DOHH2 (cell line): ENCODE measurements at regions not wholly inside any gene's neighbourhood (a gene's known extent, or its start where the extent isn't known, plus 50 kb on each side); places are given as distances from the start of the nearest gene placed in this dataset.

Source experiments
- H3F3A ChIP-seq: fragments of 200-600 bp; sonication (generic), shearing (Covaris generic); 2 replicates; pipeline ENCODE4 v1.6.0; 2016; ENCODE audit warnings: antibody characterized with exemption, mild to moderate bottlenecking; ENCODE audit not compliant: control insufficient read depth, insufficient read depth
- H3K27ac ChIP-seq: fragments of 200-600 bp; sonication (generic); 2 replicates; pipeline ENCODE4 v1.5.1; 2014; ENCODE audit warnings: low read depth, mild to moderate bottlenecking, low read length, moderate library complexity
- H3K27me3 ChIP-seq: fragments of 200-600 bp; sonication (generic); 2 replicates; pipeline ENCODE4 v1.6.1; 2014; ENCODE audit warnings: mild to moderate bottlenecking, low read length, mixed read lengths; ENCODE audit not compliant: control insufficient read depth
- H3K36me3 ChIP-seq: fragments of 200-600 bp; sonication (generic); 2 replicates; pipeline ENCODE4 v1.6.1; 2014; ENCODE audit warnings: mild to moderate bottlenecking, low read length, moderate library complexity, mixed read lengths; ENCODE audit not compliant: control insufficient read depth
- H3K4me1 ChIP-seq: fragments of 200-600 bp; sonication (generic); 2 replicates; pipeline ENCODE4 v1.6.1; 2014; ENCODE audit warnings: mild to moderate bottlenecking, low read length, mixed read lengths; ENCODE audit not compliant: control insufficient read depth
- H3K4me2 ChIP-seq: fragments of 200-600 bp; sonication (generic); 2 replicates; pipeline ENCODE4 v1.6.0; 2014; ENCODE audit warnings: mild to moderate bottlenecking, low read length, moderate library complexity
- H3K4me3 ChIP-seq: fragments of 200-600 bp; sonication (generic); 2 replicates; pipeline ENCODE4 v1.5.1; 2014; ENCODE audit warnings: mild to moderate bottlenecking, low read length, mixed read lengths
- H3K79me2 ChIP-seq: fragments of 200-600 bp; sonication (generic); 2 replicates; pipeline ENCODE4 v1.6.1; 2014; ENCODE audit warnings: mild to moderate bottlenecking, low read length, mixed read lengths; ENCODE audit not compliant: control insufficient read depth
- H3K9me2 ChIP-seq: fragments of 200-600 bp; sonication (generic); replicated peaks from 2 replicates; pipeline ENCODE4 v1.6.1; 2014; ENCODE audit warnings: mild to moderate bottlenecking, low read length, mixed read lengths; ENCODE audit not compliant: control insufficient read depth
- H3K9me3 ChIP-seq: fragments of 200-600 bp; sonication (generic); 2 replicates; pipeline ENCODE4 v1.6.1; 2014; ENCODE audit warnings: antibody characterized with exemption, low read length, mixed read lengths; ENCODE audit not compliant: control insufficient read depth, insufficient read depth
- H4K20me1 ChIP-seq: fragments of 200-600 bp; sonication (generic); 2 replicates; pipeline ENCODE4 v1.6.0; 2014; ENCODE audit warnings: low read depth, mild to moderate bottlenecking, antibody characterized with exemption, low read length, moderate library complexity; ENCODE audit not compliant: control insufficient read depth, insufficient read depth
- EZH2phosphoT487 ChIP-seq: fragments of 200-600 bp; sonication (generic); IDR thresholded peaks from 2 replicates; pipeline ENCODE4 v1.6.1; 2017; ENCODE audit warnings: borderline replicate concordance, mild to moderate bottlenecking, antibody characterized with exemption, low read length, moderate library complexity, mixed read lengths
- TF ChIP-seq, protein P1 (sequence below): fragments of 200-600 bp; sonication (generic); IDR thresholded peaks from one replicate; pipeline ENCODE4 v1.5.1; 2014; ENCODE audit warnings: antibody characterized with exemption, mild to moderate bottlenecking, low read depth, low read length; ENCODE audit not compliant: poor library complexity, severe bottlenecking

DNA sequence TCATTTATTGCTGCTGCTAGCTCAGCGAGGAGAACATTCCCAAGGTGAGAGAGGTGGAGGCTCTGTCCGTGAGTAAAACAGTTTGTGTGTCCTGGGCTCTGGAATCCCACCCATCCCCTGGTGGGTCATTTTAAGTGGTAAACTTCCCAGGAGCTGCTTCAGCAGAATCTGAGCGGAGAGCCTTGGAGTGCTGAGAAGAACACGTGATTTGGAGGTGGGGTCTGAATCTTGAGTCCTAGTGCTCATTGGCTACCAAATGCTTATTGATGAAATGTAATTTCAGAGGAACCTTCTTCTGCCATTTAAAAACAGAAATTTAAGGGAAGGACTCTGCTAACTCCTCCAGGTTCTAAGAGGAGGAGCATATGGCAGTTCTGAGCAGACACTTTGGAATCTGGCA is 132.4 kb downstream of the CDH26 start:
- H3K36me3 ChIP-seq, result no peaks in the 10 kb centered on the region

GRCh38 chr20:60091305-60091704 is 133.1 kb downstream of the CDH26 start:
- Histone ChIP-seq H3K9me2 (no peaks in the 10 kb centered on the region), H3K4me3 (no peak overlapping the region), H3F3A (no peaks in the 10 kb centered on the region), H3K4me2 (no peak overlapping the region), H3K4me1 (no peaks in the 10 kb centered on the region), H3K79me2 (no peaks in the 10 kb centered on the region), H4K20me1 (no peaks in the 10 kb centered on the region), H3K27ac (no peak overlapping the region), H3K27me3 (peaks cover 3% of the 10 kb centered on the region; the same call in 1 of the 2 replicates), H3K9me3 (no peaks in the 10 kb centered on the region), H3K36me3 (no peaks in the 10 kb centered on the region)
- TF ChIP-seq, protein P1, sequence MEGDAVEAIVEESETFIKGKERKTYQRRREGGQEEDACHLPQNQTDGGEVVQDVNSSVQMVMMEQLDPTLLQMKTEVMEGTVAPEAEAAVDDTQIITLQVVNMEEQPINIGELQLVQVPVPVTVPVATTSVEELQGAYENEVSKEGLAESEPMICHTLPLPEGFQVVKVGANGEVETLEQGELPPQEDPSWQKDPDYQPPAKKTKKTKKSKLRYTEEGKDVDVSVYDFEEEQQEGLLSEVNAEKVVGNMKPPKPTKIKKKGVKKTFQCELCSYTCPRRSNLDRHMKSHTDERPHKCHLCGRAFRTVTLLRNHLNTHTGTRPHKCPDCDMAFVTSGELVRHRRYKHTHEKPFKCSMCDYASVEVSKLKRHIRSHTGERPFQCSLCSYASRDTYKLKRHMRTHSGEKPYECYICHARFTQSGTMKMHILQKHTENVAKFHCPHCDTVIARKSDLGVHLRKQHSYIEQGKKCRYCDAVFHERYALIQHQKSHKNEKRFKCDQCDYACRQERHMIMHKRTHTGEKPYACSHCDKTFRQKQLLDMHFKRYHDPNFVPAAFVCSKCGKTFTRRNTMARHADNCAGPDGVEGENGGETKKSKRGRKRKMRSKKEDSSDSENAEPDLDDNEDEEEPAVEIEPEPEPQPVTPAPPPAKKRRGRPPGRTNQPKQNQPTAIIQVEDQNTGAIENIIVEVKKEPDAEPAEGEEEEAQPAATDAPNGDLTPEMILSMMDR, result no peak

More for the DNA sequence above, 132.4 kb downstream of the CDH26 start:
- Histone ChIP-seq H3K27me3 (peaks cover 3% of the 10 kb centered on the region; the same call in 1 of the 2 replicates), H3K27ac (no peak overlapping the region), H3K9me2 (no peaks in the 10 kb centered on the region), H4K20me1 (no peaks in the 10 kb centered on the region), H3K4me2 (no peak overlapping the region), H3K9me3 (no peaks in the 10 kb centered on the region), H3F3A (no peaks in the 10 kb centered on the region), H3K4me1 (no peaks in the 10 kb centered on the region), H3K79me2 (no peaks in the 10 kb centered on the region), H3K4me3 (no peak overlapping the region)
- TF ChIP-seq EZH2phosphoT487, result no peak
- TF ChIP-seq, protein P1, result no peak

GRCh38 chr20:60091861-60092260 is 133.6 kb downstream of the CDH26 start:
- no peaks in the 10 kb centered on the region for H3K36me3 ChIP-seq
- H4K20me1 ChIP-seq, result no peaks in the 10 kb centered on the region
- H3K79me2 ChIP-seq, result no peaks in the 10 kb centered on the region
- no peaks in the 10 kb centered on the region for H3F3A ChIP-seq
- no peak overlapping the region for H3K27ac ChIP-seq
- H3K4me3 ChIP-seq, result no peak overlapping the region
- no peaks in the 10 kb centered on the region for H3K9me2 ChIP-seq
- peaks cover 3% of the 10 kb centered on the region; the same call in 1 of the 2 replicates for H3K27me3 ChIP-seq
- no peak overlapping the region for H3K4me2 ChIP-seq
- H3K9me3 ChIP-seq, result no peaks in the 10 kb centered on the region
- TF ChIP-seq EZH2phosphoT487, result no peak
- TF ChIP-seq, protein P1, result no peak
- H3K4me1 ChIP-seq, result no peaks in the 10 kb centered on the region

DNA sequence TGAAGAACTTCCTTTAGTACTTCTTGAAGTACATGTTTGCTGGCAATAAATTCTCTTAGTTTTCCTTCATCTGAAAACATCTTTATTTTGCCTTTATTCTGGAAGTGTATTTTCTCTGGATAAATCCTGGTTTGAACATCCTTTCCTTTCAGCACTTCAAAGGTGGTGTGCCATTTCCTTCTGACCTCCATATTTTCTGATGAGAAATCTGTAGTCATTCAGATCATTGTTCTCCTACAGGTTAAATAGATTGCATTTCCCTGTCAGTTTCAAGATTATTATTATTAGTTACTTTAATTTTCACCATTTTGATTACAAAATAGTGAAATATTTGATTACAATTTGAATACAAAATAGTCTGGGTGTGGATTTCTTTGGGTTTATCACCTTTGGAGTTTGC is 134.5 kb downstream of the CDH26 start:
- Histone ChIP-seq H3F3A (no peaks in the 10 kb centered on the region), H4K20me1 (no peaks in the 10 kb centered on the region), H3K4me1 (no peaks in the 10 kb centered on the region), H3K4me2 (no peak overlapping the region), H3K27ac (no peak overlapping the region), H3K4me3 (no peak overlapping the region), H3K36me3 (no peaks in the 10 kb centered on the region), H3K27me3 (no peaks in the 10 kb centered on the region), H3K9me2 (no peaks in the 10 kb centered on the region), H3K79me2 (no peaks in the 10 kb centered on the region), H3K9me3 (no peaks in the 10 kb centered on the region)
- TF ChIP-seq EZH2phosphoT487, result no peak
- TF ChIP-seq, protein P1, result no peak
